Neuronal stem cell (in vitro differentiated cells): ENCODE measurements at regions not wholly inside any gene's neighbourhood (a gene's known extent, or its start where the extent isn't known, plus 50 kb on each side); places are given as distances from the start of the nearest gene placed in this dataset.
"Not testable (repeated sequence)": the region's sequence is repeated elsewhere in the genome, so short reads cannot be mapped to it uniquely, and the experiment has no call there.

ENCODE experiments used
- DNase-seq: peaks from one replicate; pipeline ENCODE4 v3.0.0-alpha.2; 2013; ENCODE audit warnings: low spot score
- H2AFZ ChIP-seq: one replicate; pipeline ENCODE4 v1.6.1; 2013; ENCODE audit warnings: mild to moderate bottlenecking, low read length, inconsistent platforms
- H2AK5ac ChIP-seq: 2 replicates; pipeline ENCODE4 v1.6.1; 2013; ENCODE audit warnings: low read depth, mild to moderate bottlenecking, inconsistent platforms, low read length, moderate library complexity, mixed read lengths
- H2BK120ac ChIP-seq: 2 replicates; pipeline ENCODE4 v1.6.1; 2013; ENCODE audit warnings: low read depth, mild to moderate bottlenecking, inconsistent platforms, low read length, moderate library complexity, mixed read lengths
- H2BK12ac ChIP-seq: one replicate; pipeline ENCODE4 v1.6.1; 2013; ENCODE audit warnings: low read length, inconsistent platforms
- H2BK15ac ChIP-seq: 2 replicates; pipeline ENCODE4 v1.6.1; 2013; ENCODE audit warnings: mild to moderate bottlenecking, low read length, inconsistent platforms, mixed read lengths
- H2BK5ac ChIP-seq: one replicate; pipeline ENCODE4 v1.6.1; 2013; ENCODE audit warnings: inconsistent platforms, mild to moderate bottlenecking, low read length, moderate library complexity
- H3K14ac ChIP-seq: one replicate; pipeline ENCODE4 v1.6.1; 2013; ENCODE audit warnings: low read length, inconsistent platforms
- H3K18ac ChIP-seq: 2 replicates; pipeline ENCODE4 v1.6.1; 2013; ENCODE audit warnings: low read length, inconsistent platforms
- H3K23ac ChIP-seq: 2 replicates; pipeline ENCODE4 v1.6.1; 2013; ENCODE audit warnings: low read depth, mild to moderate bottlenecking, mixed read lengths, low read length, inconsistent platforms; ENCODE audit not compliant: poor library complexity
- H3K27ac ChIP-seq: replicated peaks from 3 replicates; pipeline ENCODE4 v1.5.1; 2013; ENCODE audit warnings: low read length, inconsistent platforms
- H3K27me3 ChIP-seq, 3 experiments: 2 replicates each; pipeline ENCODE4 v1.6.1; 2013; ENCODE audit warnings: low read length in 3 of 3, mild to moderate bottlenecking in 2 of 3, inconsistent platforms in 1 of 3, low read depth in 1 of 3, mixed read lengths in 1 of 3, moderate library complexity in 1 of 3; ENCODE audit not compliant: control insufficient read depth in 3 of 3, insufficient read depth in 3 of 3
- H3K36me3 ChIP-seq, 2 donors: replicated peaks in 1 of 2; 2 replicates each; pipeline ENCODE4 v1.6.1; 2013; ENCODE audit warnings: low read length in 2 of 2; ENCODE audit not compliant: control insufficient read depth in 2 of 2, insufficient read depth in 2 of 2
- H3K4ac ChIP-seq: 2 replicates; pipeline ENCODE4 v1.6.1; 2013; ENCODE audit warnings: inconsistent platforms, mild to moderate bottlenecking, low read length, moderate library complexity
- H3K4me1 ChIP-seq, 2 donors: 1 replicate in 1 of 2; 2 replicates in 1 of 2; pipeline ENCODE4 v1.6.1; 2013; ENCODE audit warnings: low read length in 2 of 2, low read depth in 1 of 2; ENCODE audit not compliant: control insufficient read depth in 2 of 2, insufficient read depth in 1 of 2
- H3K4me2 ChIP-seq: one replicate; pipeline ENCODE4 v1.6.1; 2013; ENCODE audit warnings: mild to moderate bottlenecking, low read length, inconsistent platforms; ENCODE audit not compliant: insufficient read depth, poor library complexity, severe bottlenecking
- H3K4me3 ChIP-seq, 2 donors: 2 replicates each; pipeline ENCODE4 v1.5.1; 2013; ENCODE audit warnings: low read length in 2 of 2, mild to moderate bottlenecking in 2 of 2, inconsistent platforms in 1 of 2, moderate library complexity in 1 of 2
- H3K79me1 ChIP-seq: one replicate; pipeline ENCODE4 v1.6.1; 2013; ENCODE audit warnings: low read depth, mild to moderate bottlenecking, inconsistent platforms, low read length, moderate library complexity
- H3K9ac ChIP-seq: one replicate; pipeline ENCODE4 v1.6.1; 2013; ENCODE audit warnings: mild to moderate bottlenecking, low read depth, low read length, inconsistent platforms; ENCODE audit not compliant: poor library complexity
- H3K9me3 ChIP-seq, 2 donors: replicated peaks in 1 of 2; 2 replicates each; pipeline versions ENCODE3 to v1.6.1; 2013; ENCODE audit warnings: low read length in 2 of 2, mild to moderate bottlenecking in 2 of 2, inconsistent platforms in 1 of 2, low read depth in 1 of 2, mixed read lengths in 1 of 2, moderate library complexity in 1 of 2; ENCODE audit not compliant: control insufficient read depth in 2 of 2, insufficient read depth in 1 of 2
- H4K8ac ChIP-seq: one replicate; pipeline ENCODE4 v1.6.1; 2013; ENCODE audit warnings: low read depth, mild to moderate bottlenecking, inconsistent platforms, low read length, moderate library complexity
- H4K91ac ChIP-seq: one replicate; pipeline ENCODE4 v1.6.1; 2013; ENCODE audit warnings: low read length, low read depth, mild to moderate bottlenecking, inconsistent platforms; ENCODE audit not compliant: poor library complexity
- WGBS, 2 donors: extraction: QIAGEN DNeasy Blood & Tissue Kit; methylation state at CpG; one replicate each; pipeline ENCODE4 v1.1.7; 2013; ENCODE audit warnings: missing lambda C conversion rate in 2 of 2, mixed read lengths in 1 of 2; ENCODE audit not compliant: insufficient read length in 2 of 2, insufficient replicate concordance in 1 of 2; ENCODE audit errors: extremely low coverage in 2 of 2; 5-methylcytosine and 5-hydroxymethylcytosine counted together

- H2BK12ac ChIP-seq, H4K91ac ChIP-seq: not testable (repeated sequence)
Measured at GRCh38 chrX:3837958-3838643, 124.7 kb upstream of the PRKX start.

GRCh38 chrX:3837211-3837610 lies 123.8 kb upstream of the PRKX start:
- H2BK12ac ChIP-seq, H4K8ac ChIP-seq, H3K36me3 ChIP-seq, H3K18ac ChIP-seq, H3K4ac ChIP-seq, H3K9me3 ChIP-seq, H3K23ac ChIP-seq, H2BK15ac ChIP-seq, H3K9ac ChIP-seq, H3K4me3 ChIP-seq, H3K27me3 ChIP-seq, H3K79me1 ChIP-seq, H2BK5ac ChIP-seq, H3K4me1 ChIP-seq, H3K14ac ChIP-seq, H2BK120ac ChIP-seq, H4K91ac ChIP-seq, H2AFZ ChIP-seq, H2AK5ac ChIP-seq, H3K4me2 ChIP-seq, DNase-seq, H3K27ac ChIP-seq: not testable (repeated sequence)
- WGBS, 2 donors, result no CpG with 5 or more reads among the region's 13 CpGs

More at GRCh38 chrX:3837958-3838643, 124.7 kb upstream of the PRKX start:
- H3K27ac ChIP-seq, H3K9me3 ChIP-seq, H3K4me3 ChIP-seq, H2AK5ac ChIP-seq, H2BK120ac ChIP-seq, DNase-seq, H3K9ac ChIP-seq, H3K27me3 ChIP-seq, H3K14ac ChIP-seq, H3K18ac ChIP-seq, H3K4ac ChIP-seq, H4K8ac ChIP-seq, H3K36me3 ChIP-seq, H2BK15ac ChIP-seq, H2AFZ ChIP-seq, H3K79me1 ChIP-seq, H2BK5ac ChIP-seq, H3K23ac ChIP-seq, H3K4me1 ChIP-seq, H3K4me2 ChIP-seq: not testable (repeated sequence)
- WGBS, 2 donors, result no CpG with 5 or more reads among the region's 58 CpGs

- not testable (repeated sequence) for H3K14ac ChIP-seq, DNase-seq, H2AK5ac ChIP-seq, H3K4ac ChIP-seq, H2AFZ ChIP-seq, H3K18ac ChIP-seq, H2BK12ac ChIP-seq, H3K9me3 ChIP-seq, H4K91ac ChIP-seq, H2BK120ac ChIP-seq, H3K9ac ChIP-seq, H3K36me3 ChIP-seq, H3K79me1 ChIP-seq, H3K27ac ChIP-seq, H4K8ac ChIP-seq, H3K27me3 ChIP-seq, H3K4me2 ChIP-seq, H2BK5ac ChIP-seq, H2BK15ac ChIP-seq, H3K23ac ChIP-seq, H3K4me3 ChIP-seq, H3K4me1 ChIP-seq
- no CpG with 5 or more reads among the region's 11 CpGs for WGBS, 2 donors
Measured at GRCh38 chrX:3833761-3834542, 120.5 kb upstream of the PRKX start.

- not testable (repeated sequence) for H3K18ac ChIP-seq, H3K4me2 ChIP-seq, H3K27ac ChIP-seq, H3K79me1 ChIP-seq, H3K9ac ChIP-seq, H4K91ac ChIP-seq, H3K4me1 ChIP-seq, H2BK15ac ChIP-seq, H3K9me3 ChIP-seq, H2BK120ac ChIP-seq, H3K27me3 ChIP-seq, H2AFZ ChIP-seq, H2AK5ac ChIP-seq, H2BK5ac ChIP-seq, H3K4me3 ChIP-seq, H4K8ac ChIP-seq, H2BK12ac ChIP-seq, H3K4ac ChIP-seq, DNase-seq, H3K23ac ChIP-seq, H3K14ac ChIP-seq, H3K36me3 ChIP-seq
- no CpG with 5 or more reads among the region's 9 CpGs for whole genome bisulfite sequencing, 2 donors
Measured at GRCh38 chrX:3830020-3830419, 116.6 kb upstream of the PRKX start.
